Muscle of leg (tissue), 3 donors: ENCODE measurements at regions not wholly inside any gene's neighbourhood (a gene's known extent, or its start where the extent isn't known, plus 50 kb on each side); places are given as distances from the start of the nearest gene placed in this dataset.
"Not testable (repeated sequence)": the region's sequence is repeated elsewhere in the genome, so short reads cannot be mapped to it uniquely, and the experiment has no call there.

Experiments used
- DNase-seq: peaks from one replicate; pipeline ENCODE4 v3.0.0; 2013
- H3K27ac ChIP-seq: one replicate; pipeline ENCODE4 v1.5.1; 2013; ENCODE audit warnings: mild to moderate bottlenecking, low read length, control low read depth
- H3K27me3 ChIP-seq: one replicate; pipeline ENCODE4 v1.6.1; 2013; ENCODE audit warnings: low read length; ENCODE audit not compliant: control insufficient read depth, insufficient read depth
- H3K36me3 ChIP-seq: one replicate; pipeline ENCODE4 v1.6.1; 2013; ENCODE audit warnings: low read length; ENCODE audit not compliant: control insufficient read depth, insufficient read depth
- H3K4me1 ChIP-seq: one replicate; pipeline ENCODE4 v1.6.1; 2013; ENCODE audit warnings: low read length; ENCODE audit not compliant: control insufficient read depth, insufficient read depth
- H3K4me3 ChIP-seq: one replicate; pipeline ENCODE4 v1.5.1; 2013; ENCODE audit warnings: low read length, control low read depth
- H3K9me3 ChIP-seq: replicated peaks from 2 replicates; pipeline ENCODE4 v1.6.1; 2013; ENCODE audit warnings: low read depth, low read length; ENCODE audit not compliant: control insufficient read depth
- WGBS: methylation state at CpG from one replicate; pipeline ENCODE4 v1.1.5; 2013; ENCODE audit warnings: missing lambda C conversion rate; ENCODE audit not compliant: insufficient coverage; 5-methylcytosine and 5-hydroxymethylcytosine counted together

- Histone ChIP-seq H3K4me1 (no peaks in the 10 kb centered on the region), H3K4me3 (no peak overlapping the region), H3K9me3 (no peaks in the 10 kb centered on the region), H3K27me3 (no peaks in the 10 kb centered on the region), H3K27ac (no peak overlapping the region), H3K36me3 (no peaks in the 10 kb centered on the region)
- no peak for DNase-seq
- no CpG with 5 or more reads among the region's 2 CpGs for WGBS
Observed at GRCh38 chr12:19760611-19761010, 321.3 kb downstream of the AEBP2 start.

GRCh38 chr12:19761463-19761862 lies 322.2 kb downstream of the AEBP2 start:
- Histone ChIP-seq H3K36me3 (no peaks in the 10 kb centered on the region), H3K9me3 (no peaks in the 10 kb centered on the region), H3K4me3 (no peak overlapping the region), H3K27me3 (no peaks in the 10 kb centered on the region), H3K27ac (no peak overlapping the region), H3K4me1 (no peaks in the 10 kb centered on the region)
- WGBS, result no CpG with 5 or more reads among the region's 1 CpG
- DNase-seq, result peak; percentile 38

- H3K27me3 ChIP-seq, result no peaks in the 10 kb centered on the region
- 78% methylated on average over 1 of the region's 1 CpG for WGBS
Observed at GRCh38 chr12:19763488-19763887, 324.2 kb downstream of the AEBP2 start.

GRCh38 chr12:19764408-19764807 lies 325.1 kb downstream of the AEBP2 start:
- H3K27ac ChIP-seq, result no peak overlapping the region
- WGBS, result no CpG with 5 or more reads among the region's 3 CpGs

More at GRCh38 chr12:19763488-19763887, 324.2 kb downstream of the AEBP2 start:
- H3K27ac ChIP-seq, result no peak overlapping the region
- DNase-seq, result no peak
- H3K36me3 ChIP-seq, result no peaks in the 10 kb centered on the region
- H3K9me3 ChIP-seq, result no peaks in the 10 kb centered on the region
- H3K4me3 ChIP-seq, result no peak overlapping the region
- no peaks in the 10 kb centered on the region for H3K4me1 ChIP-seq

GRCh38 chr12:19771858-19772257 lies 332.6 kb downstream of the AEBP2 start:
- no peak for DNase-seq
- H3K9me3 ChIP-seq, result no peaks in the 10 kb centered on the region
- H3K36me3 ChIP-seq, result no peaks in the 10 kb centered on the region
- no peak overlapping the region for H3K4me3 ChIP-seq
- no peaks in the 10 kb centered on the region for H3K27me3 ChIP-seq
- no peak overlapping the region for H3K27ac ChIP-seq
- H3K4me1 ChIP-seq, result no peaks in the 10 kb centered on the region
- whole genome bisulfite sequencing, result 44% methylated on average over 1 of the region's 2 CpGs

More at GRCh38 chr12:19764408-19764807, 325.1 kb downstream of the AEBP2 start:
- H3K4me1 ChIP-seq, result no peaks in the 10 kb centered on the region
- H3K9me3 ChIP-seq, result no peaks in the 10 kb centered on the region
- no peak for DNase-seq
- H3K4me3 ChIP-seq, result no peak overlapping the region
- no peaks in the 10 kb centered on the region for H3K36me3 ChIP-seq
- H3K27me3 ChIP-seq, result no peaks in the 10 kb centered on the region

- no CpG with 5 or more reads among the region's 3 CpGs for WGBS
- H3K27me3 ChIP-seq, result no peaks in the 10 kb centered on the region
- no peak for DNase-seq
- H3K27ac ChIP-seq, result no peak overlapping the region
- H3K4me1 ChIP-seq, result no peaks in the 10 kb centered on the region
- H3K4me3 ChIP-seq, result no peak overlapping the region
- no peaks in the 10 kb centered on the region for H3K9me3 ChIP-seq
- H3K36me3 ChIP-seq, result no peaks in the 10 kb centered on the region
Observed at GRCh38 chr12:19772776-19773175, 333.5 kb downstream of the AEBP2 start.

GRCh38 chr12:19775241-19775640 lies 335.9 kb downstream of the AEBP2 start:
- no peak for DNase-seq
- no peaks in the 10 kb centered on the region for H3K9me3 ChIP-seq
- H3K27me3 ChIP-seq, result peaks cover 2% of the 10 kb centered on the region
- H3K27ac ChIP-seq, result no peak overlapping the region
- no peaks in the 10 kb centered on the region for H3K36me3 ChIP-seq
- WGBS, result 89% methylated on average over 11 of the region's 15 CpGs
- H3K4me3 ChIP-seq, result no peak overlapping the region
- peaks cover 7% of the 10 kb centered on the region for H3K4me1 ChIP-seq

- not testable (repeated sequence) for H3K27ac ChIP-seq, H3K4me3 ChIP-seq, H3K27me3 ChIP-seq, H3K9me3 ChIP-seq, H3K4me1 ChIP-seq, H3K36me3 ChIP-seq, DNase-seq
- WGBS, result 96% methylated on average over 18 of the region's 19 CpGs
Observed at GRCh38 chr12:19775976-19776375, 336.7 kb downstream of the AEBP2 start.

GRCh38 chr12:19778172-19778571 lies 338.9 kb downstream of the AEBP2 start:
- no peak for DNase-seq
- H3K4me1 ChIP-seq, result peaks cover 7% of the 10 kb centered on the region

GRCh38 chr12:19778797-19779196 lies 339.5 kb downstream of the AEBP2 start:
- H3K27ac ChIP-seq, result no peak overlapping the region

More at GRCh38 chr12:19778172-19778571, 338.9 kb downstream of the AEBP2 start:
- Histone ChIP-seq H3K36me3 (no peaks in the 10 kb centered on the region), H3K27me3 (peaks cover 2% of the 10 kb centered on the region), H3K9me3 (no peaks in the 10 kb centered on the region), H3K27ac (no peak overlapping the region), H3K4me3 (no peak overlapping the region)
- no CpG with 5 or more reads among the region's 3 CpGs for WGBS

GRCh38 chr12:19779395-19780056 lies 340.2 kb downstream of the AEBP2 start:
- 45% methylated on average over 8 of the region's 10 CpGs for whole genome bisulfite sequencing
- peak; percentile 36 for DNase-seq
- no peak overlapping the region for H3K4me3 ChIP-seq
- H3K9me3 ChIP-seq, result peaks cover 1% of the 10 kb centered on the region
- no peaks in the 10 kb centered on the region for H3K36me3 ChIP-seq
- peaks cover 7% of the 10 kb centered on the region for H3K4me1 ChIP-seq
- no peak overlapping the region for H3K27ac ChIP-seq
- H3K27me3 ChIP-seq, result peaks cover 2% of the 10 kb centered on the region

More at GRCh38 chr12:19778797-19779196, 339.5 kb downstream of the AEBP2 start:
- no CpG with 5 or more reads among the region's 2 CpGs for WGBS
- H3K27me3 ChIP-seq, result peaks cover 2% of the 10 kb centered on the region
- H3K4me1 ChIP-seq, result peaks cover 7% of the 10 kb centered on the region
- no peaks in the 10 kb centered on the region for H3K36me3 ChIP-seq
- no peak overlapping the region for H3K4me3 ChIP-seq
- H3K9me3 ChIP-seq, result no peaks in the 10 kb centered on the region
- no peak for DNase-seq
